Stimulated activated naive B cell treated with anti-CD40 and anti-IgM and Interleukin-4, amounts not matched to agents 10 μg/mL and 1 μg/mL and 100 μg/mL, for 72 hours (primary cell): ENCODE measurements at regions not wholly inside any gene's neighbourhood (a gene's known extent, or its start where the extent isn't known, plus 50 kb on each side); places are given as distances from the start of the nearest gene placed in this dataset.
A peak's percentile ranks its signal among the peaks of the same experiment; 100 is the strongest.
"Not testable (repeated sequence)": the region's sequence is repeated elsewhere in the genome, so short reads cannot be mapped to it uniquely, and the experiment has no call there.

Experiments
- ATAC-seq, 2 donors: fragments of 150-1000 bp; cut with Tn5 transposase; replicated peaks; 2 replicates each; pipeline ENCODE4 v1.10.0; 2021; ENCODE audit warnings: moderate library complexity in 1 of 2
- DNase-seq: peaks from one replicate; pipeline ENCODE4 v3.0.0; 2021
- H3K27ac Mint-ChIP-seq: one replicate; pipeline ENCODE4 v1.8.0; 2022; ENCODE audit warnings: mild to moderate bottlenecking, mixed read lengths
- H3K27me3 Mint-ChIP-seq, 2 donors: one replicate each; pipeline ENCODE4 v1.8.0; 2022; ENCODE audit warnings: mixed read lengths in 2 of 2
- H3K36me3 Mint-ChIP-seq, 2 donors: one replicate each; pipeline ENCODE4 v1.8.0; 2022; ENCODE audit warnings: mixed read lengths in 2 of 2, mild to moderate bottlenecking in 1 of 2
- H3K4me1 Mint-ChIP-seq, 2 donors: one replicate each; pipeline ENCODE4 v1.8.0; 2022; ENCODE audit warnings: mixed read lengths in 2 of 2, mild to moderate bottlenecking in 1 of 2
- H3K4me3 Mint-ChIP-seq, 2 donors: one replicate each; pipeline ENCODE4 v1.8.0; 2022; ENCODE audit warnings: mild to moderate bottlenecking in 2 of 2, mixed read lengths in 2 of 2, moderate library complexity in 1 of 2
- H3K9me3 Mint-ChIP-seq, 2 donors: one replicate each; pipeline ENCODE4 v1.8.0; 2022; ENCODE audit warnings: mixed read lengths in 2 of 2, mild to moderate bottlenecking in 1 of 2

GRCh38 chr2:53516650-53517049 lies 251.0 kb upstream of the CHAC2 start:
- DNase-seq (no peak), ATAC-seq (no peak)
- no peak overlapping the region for H3K4me3 Mint-ChIP-seq
- H3K4me1 Mint-ChIP-seq, result peaks cover 0 to 3% of the 10 kb centered on the region in 2 donors
- no peaks in the 10 kb centered on the region for H3K36me3 Mint-ChIP-seq
- H3K9me3 Mint-ChIP-seq, result no peaks in the 10 kb centered on the region
- peaks cover 0 to 4% of the 10 kb centered on the region in 2 donors for H3K27me3 Mint-ChIP-seq
- H3K27ac Mint-ChIP-seq, result no peak overlapping the region

DNA sequence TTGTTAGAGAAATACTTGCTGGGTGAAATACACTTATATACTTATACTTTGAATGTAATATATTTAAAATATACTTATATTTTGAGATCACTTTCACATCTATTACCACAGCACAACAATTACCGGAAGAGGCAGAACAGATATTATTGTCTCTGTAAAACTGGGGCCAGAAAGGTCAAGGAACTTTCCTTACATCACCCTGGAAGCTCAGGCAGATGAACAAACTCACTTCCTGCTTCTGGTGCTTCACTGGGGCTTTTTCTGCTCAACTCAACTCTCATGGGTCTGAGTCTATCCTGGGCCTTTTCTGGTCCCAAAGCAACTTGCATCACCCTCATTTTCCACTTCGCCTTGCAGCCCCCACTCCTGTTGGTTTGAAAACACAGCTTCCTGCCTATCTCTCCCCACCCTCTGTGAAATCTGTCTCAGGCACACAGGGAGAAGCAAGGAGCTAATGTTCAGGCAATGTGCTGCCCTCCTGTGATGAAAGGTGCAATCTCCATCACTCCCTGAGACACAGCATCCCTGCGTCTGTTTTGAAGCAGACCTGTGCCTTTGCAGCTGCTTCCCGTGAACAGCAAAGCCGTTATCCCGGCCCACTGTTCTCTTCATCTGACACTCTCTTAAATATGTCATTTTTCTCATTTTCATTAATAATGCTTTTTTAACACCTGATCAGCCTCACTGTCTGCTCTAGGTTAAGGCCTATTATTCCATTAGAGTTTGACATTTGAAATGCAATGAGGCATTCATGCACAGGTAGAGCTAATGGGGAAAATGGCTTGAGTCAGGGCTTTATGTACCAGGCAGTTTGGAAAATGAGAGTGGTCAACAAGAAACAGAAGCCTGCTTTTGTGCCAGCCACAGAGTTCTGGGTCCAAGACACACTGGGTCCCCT lies 251.9 kb upstream of the CHAC2 start:
- Mint-ChIP-seq H3K27ac (no peak overlapping the region), H3K9me3 (no peaks in the 10 kb centered on the region), H3K4me1 (peaks cover 0 to 3% of the 10 kb centered on the region in 2 donors), H3K4me3 (no peak overlapping the region), H3K27me3 (peaks cover 0 to 4% of the 10 kb centered on the region in 2 donors), H3K36me3 (no peaks in the 10 kb centered on the region)
- no peak for DNase-seq
- peak in 1 of 2 donors; percentile 22 for ATAC-seq

DNA sequence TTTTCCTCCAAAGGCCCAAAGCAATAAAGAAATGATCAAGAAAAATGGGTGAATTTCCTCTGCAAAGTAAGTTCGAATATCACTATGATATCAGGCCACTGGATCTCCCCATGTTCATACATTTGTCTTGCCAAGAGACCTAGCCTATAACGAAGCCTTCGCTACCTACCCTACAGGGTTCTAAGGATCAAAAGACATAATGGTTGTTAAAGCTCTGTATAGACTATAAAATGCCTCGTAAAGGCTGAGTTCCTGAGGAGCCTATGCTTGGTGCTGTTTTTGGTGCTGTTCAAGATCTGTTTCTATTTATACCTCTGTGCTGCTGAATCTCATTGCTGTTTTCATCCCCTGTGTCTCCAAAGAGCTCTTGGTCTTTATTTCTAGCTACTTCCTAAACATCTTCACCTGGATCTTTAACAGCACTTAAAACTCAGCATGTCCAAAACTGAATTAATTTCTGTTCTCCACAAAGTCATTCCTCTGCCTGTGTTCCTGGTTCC lies 254.4 kb upstream of the CHAC2 start:
- ATAC-seq (no peak), DNase-seq (no peak)
- H3K36me3 Mint-ChIP-seq, result no peaks in the 10 kb centered on the region
- peaks cover 0 to 3% of the 10 kb centered on the region in 2 donors for H3K4me1 Mint-ChIP-seq
- H3K27ac Mint-ChIP-seq, result no peak overlapping the region
- H3K9me3 Mint-ChIP-seq, result no peaks in the 10 kb centered on the region
- H3K4me3 Mint-ChIP-seq, result no peak overlapping the region
- H3K27me3 Mint-ChIP-seq, result peaks cover 0 to 4% of the 10 kb centered on the region in 2 donors

GRCh38 chr2:53512071-53512826 lies 255.4 kb upstream of the CHAC2 start:
- ATAC-seq (no peak), DNase-seq (no peak)
- Mint-ChIP-seq H3K36me3 (no peaks in the 10 kb centered on the region), H3K27me3 (no peaks in the 10 kb centered on the region), H3K9me3 (no peaks in the 10 kb centered on the region), H3K27ac (no peak overlapping the region), H3K4me3 (no peak overlapping the region), H3K4me1 (peaks cover 0 to 3% of the 10 kb centered on the region in 2 donors)

DNA sequence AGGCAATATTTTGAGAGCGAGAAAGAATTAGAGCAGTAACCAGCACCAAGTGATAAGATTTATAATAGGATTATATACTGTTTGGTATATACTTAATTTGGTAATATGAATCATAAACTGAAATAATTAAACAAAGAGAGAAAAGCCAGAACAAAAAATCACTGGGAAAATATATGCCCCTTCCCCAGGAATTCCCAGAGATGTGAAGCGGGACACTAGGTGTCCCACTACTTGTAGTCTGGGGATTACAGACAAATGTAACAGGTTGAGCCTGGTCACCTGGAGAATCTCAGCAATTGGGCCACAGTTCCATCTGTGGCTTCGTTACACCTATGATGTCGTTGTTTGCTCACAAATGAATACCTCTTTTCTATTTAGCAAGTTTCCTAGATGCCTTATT lies 256.1 kb upstream of the CHAC2 start:
- no peaks in the 10 kb centered on the region for H3K27me3 Mint-ChIP-seq
- no peaks in the 10 kb centered on the region for H3K36me3 Mint-ChIP-seq

DNA sequence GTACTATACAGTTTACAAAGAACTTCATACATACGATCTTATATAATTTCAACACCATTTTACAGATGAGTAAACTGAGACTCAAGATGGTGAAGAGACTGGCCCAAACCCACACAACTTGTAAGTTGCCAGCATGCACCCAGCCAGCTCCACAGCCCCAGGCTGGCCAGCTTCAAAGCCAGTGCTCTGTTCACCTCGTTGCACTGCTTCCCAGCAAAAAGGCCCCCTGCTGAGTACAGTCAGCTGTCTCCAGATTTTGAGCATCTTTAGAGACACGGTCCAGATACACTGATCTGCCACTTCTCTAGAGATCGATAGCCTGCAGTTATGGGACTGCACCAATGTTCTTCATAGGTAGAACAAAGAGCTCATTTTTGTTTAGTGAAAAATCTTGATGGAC lies 257.2 kb upstream of the CHAC2 start:
- no peaks in the 10 kb centered on the region for H3K36me3 Mint-ChIP-seq
- no peaks in the 10 kb centered on the region for H3K27me3 Mint-ChIP-seq
- no peak overlapping the region for H3K4me3 Mint-ChIP-seq
- H3K27ac Mint-ChIP-seq, result no peak overlapping the region
- no peaks in the 10 kb centered on the region for H3K9me3 Mint-ChIP-seq
- no peak for ATAC-seq
- H3K4me1 Mint-ChIP-seq, result no peaks in the 10 kb centered on the region
- DNase-seq, result no peak

More for the DNA sequence above, 256.1 kb upstream of the CHAC2 start:
- ATAC-seq (no peak), DNase-seq (no peak)
- Mint-ChIP-seq H3K27ac (no peak overlapping the region), H3K4me3 (no peak overlapping the region), H3K9me3 (no peaks in the 10 kb centered on the region), H3K4me1 (peaks cover 0 to 3% of the 10 kb centered on the region in 2 donors)

GRCh38 chr2:53509831-53510388 lies 257.7 kb upstream of the CHAC2 start:
- Mint-ChIP-seq H3K27ac (no peak overlapping the region), H3K27me3 (peaks cover 0 to 2% of the 10 kb centered on the region in 2 donors), H3K36me3 (no peaks in the 10 kb centered on the region), H3K9me3 (no peaks in the 10 kb centered on the region), H3K4me1 (no peaks in the 10 kb centered on the region), H3K4me3 (no peak overlapping the region)
- no peak for ATAC-seq
- DNase-seq, result no peak

- peaks cover 0 to 6% of the 10 kb centered on the region in 2 donors for H3K27me3 Mint-ChIP-seq
- no peak overlapping the region for H3K27ac Mint-ChIP-seq
- no peaks in the 10 kb centered on the region for H3K4me1 Mint-ChIP-seq
- no peak for DNase-seq
- no peak for ATAC-seq
- H3K9me3 Mint-ChIP-seq, result no peaks in the 10 kb centered on the region
- no peak overlapping the region for H3K4me3 Mint-ChIP-seq
- no peaks in the 10 kb centered on the region for H3K36me3 Mint-ChIP-seq
These were observed 258.9 kb upstream of the CHAC2 start for GRCh38 chr2:53508667-53509066.

DNA sequence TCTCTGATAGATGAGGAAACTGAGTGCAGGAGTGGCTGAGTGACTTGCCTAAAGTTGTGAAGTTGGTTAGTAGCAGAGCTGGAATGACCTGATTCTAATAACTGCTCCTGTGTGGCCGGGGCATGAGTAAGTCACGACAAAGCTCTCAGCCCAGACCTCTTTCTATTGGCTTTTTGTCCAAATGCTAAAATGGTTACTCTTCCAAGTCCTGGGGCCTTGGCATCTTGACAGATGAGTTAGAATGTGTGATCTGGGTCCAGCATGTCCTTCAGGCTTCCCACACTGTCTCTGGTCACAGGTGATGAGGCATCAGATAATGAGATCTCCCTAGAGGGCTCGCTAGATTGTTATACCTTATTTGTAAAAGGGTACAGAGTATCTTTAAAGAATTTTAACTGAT lies 260.5 kb upstream of the CHAC2 start:
- DNase-seq, H3K27me3 Mint-ChIP-seq, H3K27ac Mint-ChIP-seq, ATAC-seq, H3K4me3 Mint-ChIP-seq, H3K36me3 Mint-ChIP-seq, H3K4me1 Mint-ChIP-seq, H3K9me3 Mint-ChIP-seq: not testable (repeated sequence)

- Mint-ChIP-seq H3K27ac (no peak overlapping the region), H3K9me3 (no peaks in the 10 kb centered on the region), H3K27me3 (peaks cover 0 to 6% of the 10 kb centered on the region in 2 donors), H3K36me3 (no peaks in the 10 kb centered on the region), H3K4me1 (no peaks in the 10 kb centered on the region), H3K4me3 (no peak overlapping the region)
- ATAC-seq (no peak), DNase-seq (no peak)
These were observed 261.8 kb upstream of the CHAC2 start for GRCh38 chr2:53505826-53506225.

- DNase-seq, result no peak
- H3K4me1 Mint-ChIP-seq, result no peaks in the 10 kb centered on the region
- no peaks in the 10 kb centered on the region for H3K36me3 Mint-ChIP-seq
- peaks cover 0 to 6% of the 10 kb centered on the region in 2 donors for H3K27me3 Mint-ChIP-seq
- no peak overlapping the region for H3K4me3 Mint-ChIP-seq
- no peaks in the 10 kb centered on the region for H3K9me3 Mint-ChIP-seq
- H3K27ac Mint-ChIP-seq, result no peak overlapping the region
- ATAC-seq, result no peak
These were observed 263.1 kb upstream of the CHAC2 start for GRCh38 chr2:53504507-53504906.

- H3K4me3 Mint-ChIP-seq, result no peak overlapping the region
- peaks cover 0 to 6% of the 10 kb centered on the region in 2 donors for H3K27me3 Mint-ChIP-seq
- DNase-seq, result no peak
- no peaks in the 10 kb centered on the region for H3K4me1 Mint-ChIP-seq
- H3K27ac Mint-ChIP-seq, result no peak overlapping the region
- no peaks in the 10 kb centered on the region for H3K9me3 Mint-ChIP-seq
- ATAC-seq, result no peak
- H3K36me3 Mint-ChIP-seq, result no peaks in the 10 kb centered on the region
These were observed 267.4 kb upstream of the CHAC2 start for GRCh38 chr2:53500181-53500580.

DNA sequence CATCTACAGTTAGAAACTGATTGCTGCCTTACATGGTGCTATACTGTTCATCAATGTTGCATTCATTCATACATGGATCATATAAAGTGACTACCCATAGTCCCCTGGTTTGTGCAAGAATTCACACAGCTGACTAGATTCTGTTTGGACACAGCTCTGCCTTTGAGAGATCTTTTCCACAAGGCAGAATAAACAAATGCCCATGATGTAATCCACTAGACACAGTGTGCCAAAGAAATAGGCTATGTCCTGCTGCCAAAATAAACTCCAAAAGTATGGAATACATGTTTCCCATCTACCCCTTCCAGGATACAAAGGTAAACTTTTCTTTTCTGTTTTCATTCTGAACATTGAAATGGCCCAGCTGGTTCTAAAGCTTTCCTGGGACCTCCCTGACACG lies 269.4 kb upstream of the CHAC2 start:
- ATAC-seq (no peak), DNase-seq (no peak)
- Mint-ChIP-seq H3K4me1 (no peaks in the 10 kb centered on the region), H3K36me3 (no peaks in the 10 kb centered on the region), H3K27ac (no peak overlapping the region), H3K27me3 (no peaks in the 10 kb centered on the region), H3K4me3 (no peak overlapping the region), H3K9me3 (no peaks in the 10 kb centered on the region)

- H3K4me1 Mint-ChIP-seq, result no peaks in the 10 kb centered on the region
These were observed 270.6 kb upstream of the CHAC2 start for GRCh38 chr2:53497020-53497419.

More at GRCh38 chr2:53497020-53497419, 270.6 kb upstream of the CHAC2 start:
- no peak overlapping the region for H3K27ac Mint-ChIP-seq
- no peaks in the 10 kb centered on the region for H3K36me3 Mint-ChIP-seq
- no peak overlapping the region for H3K4me3 Mint-ChIP-seq
- no peaks in the 10 kb centered on the region for H3K9me3 Mint-ChIP-seq
- DNase-seq (no peak), ATAC-seq (no peak)
- no peaks in the 10 kb centered on the region for H3K27me3 Mint-ChIP-seq
